A673 (cell line): ENCODE measurements at regions not wholly inside any gene's neighbourhood (a gene's known extent, or its start where the extent isn't known, plus 50 kb on each side); places are given as distances from the start of the nearest gene placed in this dataset.

Experiments used
- BruUV-seq: library from RNA; stranded (reverse); fragments of 400-500 nt; replicated peaks from 2 replicates; lab custom pipeline; 2021; lab: Mats Ljungman, UMichigan
- CTCF ChIA-PET: fragments of 300-600 bp; sonication (Branson Sonifier 250); formaldehyde crosslinking; loops from one replicate; lab custom pipeline; 2022; ENCODE audit warnings: antibody characterized with exemption; lab: Charles Lee
- POLR2A ChIA-PET: fragments of 300-600 bp; sonication (Branson Sonifier 250); formaldehyde crosslinking; loops from one replicate; lab custom pipeline; 2022; ENCODE audit warnings: antibody characterized with exemption; ENCODE audit not compliant: low non-redundant PET; lab: Charles Lee
- DNase-seq: peaks from one replicate; pipeline ENCODE4 v3.0.0-alpha.2; 2015; ENCODE audit warnings: low spot score
- H3K27ac ChIP-seq: fragments of 200-600 bp; sonication (generic); 2 replicates; pipeline ENCODE4 v1.5.1; 2016; ENCODE audit warnings: mixed run types, low read depth, mild to moderate bottlenecking, mixed read lengths, antibody characterized with exemption, low read length; ENCODE audit not compliant: poor library complexity, severe bottlenecking
- H3K27me3 ChIP-seq: fragments of 200-600 bp; sonication (generic); replicated peaks from 2 replicates; pipeline ENCODE4 v1.6.1; 2017; ENCODE audit warnings: mixed run types, low read depth, mild to moderate bottlenecking, mixed read lengths, antibody characterized with exemption, low read length; ENCODE audit not compliant: insufficient read depth, poor library complexity
- H3K36me3 ChIP-seq: fragments of 200-600 bp; sonication (generic); 2 replicates; pipeline ENCODE4 v1.6.1; 2016; ENCODE audit warnings: mixed run types, mild to moderate bottlenecking, mixed read lengths, antibody characterized with exemption, low read length; ENCODE audit not compliant: insufficient read depth, poor library complexity, severe bottlenecking
- H3K4me1 ChIP-seq: fragments of 200-600 bp; sonication (generic); 2 replicates; pipeline ENCODE4 v1.6.1; 2017; ENCODE audit warnings: mixed run types, mild to moderate bottlenecking, mixed read lengths, antibody characterized with exemption, low read length; ENCODE audit not compliant: insufficient read depth, poor library complexity, severe bottlenecking
- H3K4me3 ChIP-seq: fragments of 200-600 bp; sonication (generic); 2 replicates; pipeline ENCODE4 v1.5.1; 2016; ENCODE audit warnings: low read depth, mixed run types, mild to moderate bottlenecking, mixed read lengths, low read length; ENCODE audit not compliant: poor library complexity, severe bottlenecking
- H3K9me3 ChIP-seq: fragments of 200-600 bp; sonication (generic); 2 replicates; pipeline ENCODE4 v1.6.1; 2016; ENCODE audit warnings: mixed run types, low read depth, mild to moderate bottlenecking, mixed read lengths, antibody characterized with exemption, low read length; ENCODE audit not compliant: poor library complexity, severe bottlenecking
- CTCF ChIP-seq: fragments of 300-800, 200-600 bp; sonication (generic); conservative IDR thresholded peaks from 2 replicates; pipeline ENCODE4 v1.5.1; 2017; ENCODE audit warnings: low read depth, mild to moderate bottlenecking, antibody characterized with exemption, low read length, moderate library complexity, mixed read lengths
- EZH2 ChIP-seq: fragments of 200-600 bp; sonication (generic); IDR thresholded peaks from 2 replicates; pipeline ENCODE4 v1.6.1; 2017; ENCODE audit warnings: borderline replicate concordance, low read depth, mild to moderate bottlenecking, mixed read lengths, antibody characterized with exemption, low read length; ENCODE audit not compliant: poor library complexity, severe bottlenecking
- intact Hi-C: fragments of 100-400 bp; cut with micrococcal nuclease; formaldehyde crosslinking; loops from one replicate; pipeline ENCODE4 v1.10.0; 2022; ENCODE audit not compliant: unreplicated experiment

GRCh38 chr1:244341455-244342450, 110.0 kb downstream of the ADSS2 start:
- no peak for TF ChIP-seq CTCF
- no peak for TF ChIP-seq EZH2
- DNase-seq = no peak
- Histone ChIP-seq H3K27me3 (no peaks in the 10 kb centered on the region), H3K4me3 (no peak overlapping the region), H3K4me1 (no peaks in the 10 kb centered on the region), H3K36me3 (no peaks in the 10 kb centered on the region), H3K27ac (no peak overlapping the region), H3K9me3 (no peaks in the 10 kb centered on the region)
- BruUV-seq = no TSS peak
- POLR2A ChIA-PET = no interaction called here
- intact Hi-C loops = no loop called here
- CTCF ChIA-PET = no interaction called here

- no peaks in the 10 kb centered on the region for H3K36me3 ChIP-seq
These were observed 107.7 kb downstream of the ADSS2 start for GRCh38 chr1:244344001-244344400.

GRCh38 chr1:244346972-244347618, 104.6 kb downstream of the ADSS2 start:
- Histone ChIP-seq H3K36me3 (no peaks in the 10 kb centered on the region), H3K4me1 (no peaks in the 10 kb centered on the region), H3K27me3 (no peaks in the 10 kb centered on the region), H3K4me3 (no peak overlapping the region), H3K9me3 (no peaks in the 10 kb centered on the region), H3K27ac (no peak overlapping the region)
- DNase-seq = no peak
- intact Hi-C loops = no loop called here
- ChIA-PET CTCF (no interaction called here), POLR2A (no interaction called here)
- TF ChIP-seq CTCF (no peak), EZH2 (no peak)
- no TSS peak for BruUV-seq

More at GRCh38 chr1:244344001-244344400, 107.7 kb downstream of the ADSS2 start:
- intact Hi-C loops = no loop called here
- no peak for TF ChIP-seq CTCF
- TF ChIP-seq EZH2 = no peak
- no peaks in the 10 kb centered on the region for H3K9me3 ChIP-seq
- no peak overlapping the region for H3K27ac ChIP-seq
- ChIA-PET CTCF (no interaction called here), POLR2A (no interaction called here)
- no peak for DNase-seq
- no peaks in the 10 kb centered on the region for H3K27me3 ChIP-seq
- no peaks in the 10 kb centered on the region for H3K4me1 ChIP-seq
- no TSS peak for BruUV-seq
- no peak overlapping the region for H3K4me3 ChIP-seq
